WERI-Rb-1 (cell line): ENCODE measurements at regions not wholly inside any gene's neighbourhood (a gene's known extent, or its start where the extent isn't known, plus 50 kb on each side); places are given as distances from the start of the nearest gene placed in this dataset.

Experiments
- DNase-seq: peaks from one replicate; pipeline ENCODE4 v3.0.0-alpha.2; 2020
- H3K27ac ChIP-seq: fragments of 250-450 bp; sonication (Bioruptor Pico); 2 replicates; pipeline ENCODE4 v1.5.1; 2020; ENCODE audit warnings: mild to moderate bottlenecking, moderate library complexity
- H3K27me3 ChIP-seq: fragments of 250-450 bp; sonication (Bioruptor Pico); 2 replicates; pipeline ENCODE4 v1.5.1; 2021; ENCODE audit warnings: mild to moderate bottlenecking, low read depth, moderate library complexity; ENCODE audit not compliant: insufficient read depth, severe bottlenecking
- H3K36me3 ChIP-seq: fragments of 250-450 bp; sonication (Bioruptor Pico); 2 replicates; pipeline ENCODE4 v1.5.1; 2020; ENCODE audit warnings: mild to moderate bottlenecking, moderate library complexity
- H3K4me3 ChIP-seq: 2 replicates; pipeline ENCODE4 v1.5.1; 2011; ENCODE audit warnings: low read depth, mild to moderate bottlenecking, control low read depth, low read length
- H3K9me3 ChIP-seq: fragments of 250-450 bp; sonication (Bioruptor Pico); 2 replicates; pipeline ENCODE4 v1.5.1; 2021; ENCODE audit warnings: mild to moderate bottlenecking, moderate library complexity; ENCODE audit not compliant: severe bottlenecking
- TF ChIP-seq, protein P1 (sequence below): IDR thresholded peaks from 2 replicates; pipeline ENCODE4 v1.5.1; 2011; ENCODE audit warnings: low read depth, mild to moderate bottlenecking, control low read depth, inconsistent platforms, low read length

DNA sequence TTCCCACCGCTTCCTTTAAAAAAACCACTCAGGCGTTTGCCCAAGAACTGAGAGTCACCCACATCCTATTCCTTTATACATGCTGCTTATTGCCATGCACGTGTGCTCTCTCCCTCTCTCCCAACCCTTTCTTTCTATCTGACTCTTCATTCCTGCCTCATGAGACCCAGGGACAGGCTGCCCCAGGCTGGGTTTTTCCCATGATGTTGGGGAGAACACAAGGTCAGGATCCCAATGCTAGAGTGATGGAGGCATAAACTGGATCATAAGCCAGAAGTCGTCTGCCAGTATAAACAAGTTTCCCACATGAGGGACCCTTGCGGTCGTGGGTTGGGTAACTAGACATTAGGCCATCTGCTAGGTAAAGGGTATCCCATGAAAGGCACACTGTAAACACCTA lies 64.9 kb downstream of the CD2 start:
- no peaks in the 10 kb centered on the region for H3K9me3 ChIP-seq
- DNase-seq: no peak
- H3K27me3 ChIP-seq: no peaks in the 10 kb centered on the region
- H3K4me3 ChIP-seq: no peak overlapping the region
- no peaks in the 10 kb centered on the region for H3K36me3 ChIP-seq
- TF ChIP-seq, protein P1, sequence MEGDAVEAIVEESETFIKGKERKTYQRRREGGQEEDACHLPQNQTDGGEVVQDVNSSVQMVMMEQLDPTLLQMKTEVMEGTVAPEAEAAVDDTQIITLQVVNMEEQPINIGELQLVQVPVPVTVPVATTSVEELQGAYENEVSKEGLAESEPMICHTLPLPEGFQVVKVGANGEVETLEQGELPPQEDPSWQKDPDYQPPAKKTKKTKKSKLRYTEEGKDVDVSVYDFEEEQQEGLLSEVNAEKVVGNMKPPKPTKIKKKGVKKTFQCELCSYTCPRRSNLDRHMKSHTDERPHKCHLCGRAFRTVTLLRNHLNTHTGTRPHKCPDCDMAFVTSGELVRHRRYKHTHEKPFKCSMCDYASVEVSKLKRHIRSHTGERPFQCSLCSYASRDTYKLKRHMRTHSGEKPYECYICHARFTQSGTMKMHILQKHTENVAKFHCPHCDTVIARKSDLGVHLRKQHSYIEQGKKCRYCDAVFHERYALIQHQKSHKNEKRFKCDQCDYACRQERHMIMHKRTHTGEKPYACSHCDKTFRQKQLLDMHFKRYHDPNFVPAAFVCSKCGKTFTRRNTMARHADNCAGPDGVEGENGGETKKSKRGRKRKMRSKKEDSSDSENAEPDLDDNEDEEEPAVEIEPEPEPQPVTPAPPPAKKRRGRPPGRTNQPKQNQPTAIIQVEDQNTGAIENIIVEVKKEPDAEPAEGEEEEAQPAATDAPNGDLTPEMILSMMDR: no peak
- no peak overlapping the region for H3K27ac ChIP-seq

DNA sequence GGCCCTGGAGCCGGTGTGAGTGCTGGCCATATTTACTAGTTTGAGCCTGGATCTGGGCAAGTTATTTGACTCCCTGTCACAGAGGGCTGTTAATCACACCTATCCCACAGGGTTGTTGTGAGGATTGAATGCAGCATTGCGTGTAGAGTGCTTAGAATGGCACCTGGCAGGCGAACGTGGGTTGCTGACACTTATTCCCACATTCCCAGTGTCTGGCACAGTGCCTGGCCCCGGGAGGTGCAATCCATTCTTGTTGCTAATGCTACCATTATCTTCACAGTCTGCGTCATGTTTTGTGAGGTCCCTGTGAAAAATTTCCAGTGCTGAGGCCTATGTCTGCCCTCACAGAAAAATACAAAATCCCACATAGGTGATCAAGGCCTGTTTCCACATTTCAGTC lies 66.1 kb downstream of the CD2 start:
- Histone ChIP-seq H3K27me3 (no peaks in the 10 kb centered on the region), H3K36me3 (no peaks in the 10 kb centered on the region), H3K9me3 (no peaks in the 10 kb centered on the region), H3K4me3 (no peak overlapping the region), H3K27ac (no peak overlapping the region)
- no peak for DNase-seq
- TF ChIP-seq, protein P1: no peak

DNA sequence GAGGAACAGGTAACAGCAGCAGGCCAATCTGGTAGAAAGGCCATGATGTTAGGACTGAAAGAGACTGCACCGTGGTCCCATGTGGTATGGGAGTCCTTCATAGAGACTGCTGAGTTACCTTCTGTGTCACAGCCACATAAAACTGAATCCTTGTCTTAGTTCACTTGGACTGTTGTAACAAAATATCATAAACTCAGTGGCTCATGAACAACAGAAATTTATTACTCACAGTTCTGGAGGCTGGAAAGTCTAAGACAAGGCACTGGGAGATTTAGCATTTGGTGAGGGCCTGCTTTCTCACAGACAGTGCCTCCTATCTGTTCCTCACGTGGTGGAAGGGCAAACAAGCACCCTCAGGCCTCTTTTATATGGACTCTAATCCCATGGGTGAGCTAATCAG lies 67.5 kb downstream of the CD2 start:
- H3K27ac ChIP-seq: no peak overlapping the region
- TF ChIP-seq, protein P1: no peak
- no peaks in the 10 kb centered on the region for H3K9me3 ChIP-seq
- no peak for DNase-seq
- H3K27me3 ChIP-seq: no peaks in the 10 kb centered on the region
- no peaks in the 10 kb centered on the region for H3K36me3 ChIP-seq
- H3K4me3 ChIP-seq: no peak overlapping the region

DNA sequence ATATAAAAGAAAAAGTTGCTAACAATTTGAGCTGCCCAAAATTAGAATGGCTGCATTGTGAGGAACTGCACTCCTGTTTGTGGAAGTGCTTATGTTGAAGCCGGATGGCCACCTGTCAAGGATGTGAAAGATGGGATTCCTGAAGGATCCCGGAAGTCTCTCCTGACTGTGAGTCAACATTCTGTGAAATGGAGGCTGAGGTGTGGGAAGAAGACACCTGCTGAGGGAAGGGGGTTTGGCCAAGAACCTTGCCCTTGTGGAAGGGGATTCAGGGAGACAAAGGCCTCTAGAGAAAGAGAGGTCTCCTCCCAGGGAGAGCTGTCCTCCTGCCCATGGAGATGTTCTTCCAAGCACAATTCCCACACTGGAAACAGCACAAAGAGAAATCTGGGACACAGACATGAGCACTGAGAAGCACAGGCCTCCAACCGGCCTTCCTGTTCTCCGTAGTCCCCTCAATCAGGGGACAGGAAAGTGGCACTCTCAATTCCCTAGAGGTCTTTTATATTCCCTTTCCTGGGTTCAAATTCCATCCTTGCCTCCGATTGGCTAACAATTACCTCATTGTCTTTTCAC lies 70.5 kb downstream of the CD2 start:
- Histone ChIP-seq H3K9me3 (no peaks in the 10 kb centered on the region), H3K36me3 (no peaks in the 10 kb centered on the region), H3K27me3 (peaks cover 18% of the 10 kb centered on the region), H3K27ac (peak overlapping the region; percentile 49; the same call in 1 of the 2 replicates), H3K4me3 (no peak overlapping the region)
- DNase-seq: peak; percentile 29
- TF ChIP-seq, protein P1: no peak

DNA sequence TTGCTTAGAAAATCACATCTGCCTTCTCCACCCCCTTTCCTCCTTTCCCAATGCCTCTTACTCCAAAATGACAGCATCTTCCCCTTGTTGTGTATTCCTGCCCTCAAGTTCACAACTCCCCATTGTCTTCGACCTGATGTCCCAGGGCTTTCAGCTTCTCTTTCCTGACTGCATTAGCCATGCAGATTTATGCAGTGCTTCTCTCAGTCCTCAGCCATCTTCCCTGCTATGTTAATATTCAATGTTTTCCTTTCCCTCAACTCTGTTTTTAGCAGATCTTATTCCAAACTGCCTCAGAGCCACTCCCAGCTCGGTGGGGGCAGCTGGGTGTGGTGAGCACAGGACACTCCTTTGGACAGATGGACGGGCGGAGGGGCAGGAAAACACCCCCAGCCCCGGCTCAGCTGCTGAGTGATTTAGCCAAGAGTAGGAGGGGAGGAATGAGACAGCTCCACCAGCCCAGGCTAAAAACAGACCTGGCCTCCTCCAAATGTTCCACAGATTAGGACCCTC lies 71.0 kb downstream of the CD2 start:
- Histone ChIP-seq H3K36me3 (no peaks in the 10 kb centered on the region), H3K27ac (peak overlapping the region; percentile 49; the same call in 1 of the 2 replicates), H3K9me3 (no peaks in the 10 kb centered on the region), H3K4me3 (no peak overlapping the region), H3K27me3 (peaks cover 22% of the 10 kb centered on the region)
- TF ChIP-seq, protein P1: no peak
- DNase-seq: peak; percentile 83

DNA sequence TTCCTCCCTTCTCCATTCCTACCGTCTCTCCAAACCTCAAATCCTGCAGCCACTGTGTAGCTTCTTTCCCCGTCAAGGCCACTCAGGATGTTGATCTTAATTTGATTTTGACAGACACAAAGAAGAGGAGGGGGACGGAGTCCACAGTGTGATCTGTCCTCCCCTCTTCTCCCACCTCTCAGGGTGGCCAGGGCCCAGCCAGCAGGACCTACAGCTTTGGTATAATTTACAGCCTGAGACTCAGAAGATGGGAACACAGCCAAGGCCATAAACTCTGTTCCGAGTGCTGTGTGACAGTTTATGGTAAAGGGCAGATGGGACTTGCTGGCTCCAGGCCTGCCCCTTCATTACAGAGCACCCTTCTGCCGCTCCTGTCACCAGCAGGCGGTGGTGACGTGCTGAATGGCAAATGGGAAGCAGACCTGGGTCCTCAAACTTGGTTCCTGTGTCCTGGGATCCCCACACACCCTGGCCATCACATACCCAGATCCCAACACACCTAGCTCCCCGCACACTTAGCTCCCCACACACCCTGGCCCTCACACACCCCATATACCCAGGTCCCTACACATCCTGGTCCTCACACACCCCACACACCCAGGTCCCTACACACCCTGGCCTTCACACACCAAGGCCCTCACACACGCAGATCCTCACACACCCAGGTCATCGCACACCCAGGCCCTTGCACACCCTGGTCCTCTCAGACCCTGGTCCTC lies 71.6 kb downstream of the CD2 start:
- H3K36me3 ChIP-seq: no peaks in the 10 kb centered on the region
- H3K27me3 ChIP-seq: peaks cover 22% of the 10 kb centered on the region
- peak; percentile 58 for DNase-seq
- H3K9me3 ChIP-seq: no peaks in the 10 kb centered on the region
- TF ChIP-seq, protein P1: peak; percentile 33; the same call in 1 of the 2 replicates
- peak overlapping the region; percentile 49 for H3K27ac ChIP-seq
- H3K4me3 ChIP-seq: no peak overlapping the region
